ENCODE measurements at regions not wholly inside any gene's neighbourhood (a gene's known extent, or its start where the extent isn't known, plus 50 kb on each side); places are given as distances from the start of the nearest gene placed in this dataset.

DNA sequence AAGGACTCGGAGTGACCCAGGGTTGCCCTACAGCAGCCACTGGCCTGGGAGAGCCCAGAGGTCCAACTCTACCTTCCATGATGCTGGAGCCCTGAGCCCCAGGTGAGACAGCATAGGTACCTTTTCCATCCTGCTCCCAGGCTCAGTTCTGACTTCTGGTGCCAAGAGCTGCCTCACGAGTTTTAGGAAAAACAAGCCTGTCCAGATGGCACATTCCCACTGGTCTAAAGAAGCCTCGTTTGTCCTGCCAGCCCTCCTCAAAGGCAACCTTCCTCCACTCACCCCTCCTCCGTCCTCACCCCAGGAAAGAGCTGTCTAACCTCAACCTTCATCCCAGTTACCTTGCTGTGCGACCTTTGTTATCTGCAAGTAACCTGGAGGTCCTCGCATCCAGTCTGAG lies 53.5 kb upstream of the PRELP start:
- TF ChIP-seq, protein P1, sequence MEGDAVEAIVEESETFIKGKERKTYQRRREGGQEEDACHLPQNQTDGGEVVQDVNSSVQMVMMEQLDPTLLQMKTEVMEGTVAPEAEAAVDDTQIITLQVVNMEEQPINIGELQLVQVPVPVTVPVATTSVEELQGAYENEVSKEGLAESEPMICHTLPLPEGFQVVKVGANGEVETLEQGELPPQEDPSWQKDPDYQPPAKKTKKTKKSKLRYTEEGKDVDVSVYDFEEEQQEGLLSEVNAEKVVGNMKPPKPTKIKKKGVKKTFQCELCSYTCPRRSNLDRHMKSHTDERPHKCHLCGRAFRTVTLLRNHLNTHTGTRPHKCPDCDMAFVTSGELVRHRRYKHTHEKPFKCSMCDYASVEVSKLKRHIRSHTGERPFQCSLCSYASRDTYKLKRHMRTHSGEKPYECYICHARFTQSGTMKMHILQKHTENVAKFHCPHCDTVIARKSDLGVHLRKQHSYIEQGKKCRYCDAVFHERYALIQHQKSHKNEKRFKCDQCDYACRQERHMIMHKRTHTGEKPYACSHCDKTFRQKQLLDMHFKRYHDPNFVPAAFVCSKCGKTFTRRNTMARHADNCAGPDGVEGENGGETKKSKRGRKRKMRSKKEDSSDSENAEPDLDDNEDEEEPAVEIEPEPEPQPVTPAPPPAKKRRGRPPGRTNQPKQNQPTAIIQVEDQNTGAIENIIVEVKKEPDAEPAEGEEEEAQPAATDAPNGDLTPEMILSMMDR (IDR thresholded peaks at IDR 0.05), result no peak
- TF ChIP-seq POLR2A (IDR thresholded peaks at IDR 0.05), result no peak
